Ishikawa (cell line): ENCODE measurements at regions not wholly inside any gene's neighbourhood (a gene's known extent, or its start where the extent isn't known, plus 50 kb on each side); places are given as distances from the start of the nearest gene placed in this dataset.

Experiments
- CREB1 ChIP-seq: IDR thresholded peaks from 2 replicates; pipeline ENCODE4 v1.6.1; 2012; ENCODE audit warnings: low read depth
- EGR1 ChIP-seq: IDR thresholded peaks from 2 replicates; pipeline ENCODE4 v1.6.1; 2012
- EP300 ChIP-seq: IDR thresholded peaks from 2 replicates; pipeline ENCODE4 v1.6.1; 2012; ENCODE audit warnings: borderline replicate concordance
- MAX ChIP-seq: IDR thresholded peaks from 2 replicates; pipeline ENCODE4 v1.6.1; 2012
- NFIC ChIP-seq: IDR thresholded peaks from 2 replicates; pipeline ENCODE4 v1.6.1; 2012
- RAD21 ChIP-seq: IDR thresholded peaks from 2 replicates; pipeline ENCODE4 v1.6.1; 2012; ENCODE audit warnings: low read depth
- REST ChIP-seq: IDR thresholded peaks from 2 replicates; pipeline ENCODE4 v1.6.1; 2012; ENCODE audit warnings: low read depth, mild to moderate bottlenecking
- TAF1 ChIP-seq: IDR thresholded peaks from 2 replicates; pipeline ENCODE4 v1.6.1; 2012; ENCODE audit warnings: low read depth, mild to moderate bottlenecking
- TCF12 ChIP-seq: IDR thresholded peaks from 2 replicates; pipeline ENCODE4 v1.6.1; 2012; ENCODE audit warnings: low read depth
- TEAD4 ChIP-seq: IDR thresholded peaks from 2 replicates; pipeline ENCODE4 v1.6.1; 2012
- YY1 ChIP-seq: IDR thresholded peaks from 2 replicates; pipeline ENCODE4 v1.6.1; 2012; ENCODE audit warnings: low read depth

- TF ChIP-seq TAF1 (no peak), YY1 (no peak), TEAD4 (no peak), MAX (no peak), REST (no peak), EP300 (no peak), NFIC (no peak), EGR1 (no peak), CREB1 (no peak), RAD21 (no peak), TCF12 (no peak)
Measured at GRCh38 chr2:201949927-201950246, 83.8 kb upstream of the FZD7 start.
